ENCODE measurements at regions not wholly inside any gene's neighbourhood (a gene's known extent, or its start where the extent isn't known, plus 50 kb on each side); places are given as distances from the start of the nearest gene placed in this dataset.
A peak's percentile ranks its signal among the peaks of the same experiment; 100 is the strongest.

DNA sequence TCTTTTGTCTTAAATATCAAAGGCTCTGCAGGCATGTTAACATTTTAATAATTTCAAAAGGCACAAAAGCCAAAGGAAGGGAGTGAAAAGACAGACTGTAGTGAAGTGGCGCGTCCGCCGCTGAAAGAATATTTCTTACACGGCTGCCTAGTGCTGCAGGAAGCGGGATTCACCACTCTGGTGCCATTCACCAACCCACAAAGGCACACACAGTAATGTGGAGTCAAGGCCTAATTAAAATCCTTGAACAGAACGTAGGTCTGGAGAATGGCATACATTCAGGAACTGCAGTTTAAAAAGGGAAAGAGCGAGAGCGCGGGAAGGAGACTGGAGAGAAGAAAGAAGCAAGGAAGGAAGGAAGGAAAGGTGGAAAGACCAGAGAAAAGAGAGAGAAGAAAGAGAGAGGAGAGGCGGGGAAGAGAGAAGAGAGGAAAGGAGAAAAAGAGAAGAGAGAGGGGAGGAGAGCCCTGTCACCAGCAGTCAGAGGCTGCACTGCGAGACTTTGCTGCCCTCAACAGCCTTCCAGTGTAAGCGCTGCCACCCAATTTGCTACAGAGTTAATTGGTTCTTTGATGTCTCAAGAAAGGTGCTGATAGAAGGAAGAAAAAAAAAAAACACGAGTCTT lies 554.0 kb downstream of the MDFIC start:
- DNase-seq (ENCODE audit: low read depth, low spot score): peak; percentile 65

DNA sequence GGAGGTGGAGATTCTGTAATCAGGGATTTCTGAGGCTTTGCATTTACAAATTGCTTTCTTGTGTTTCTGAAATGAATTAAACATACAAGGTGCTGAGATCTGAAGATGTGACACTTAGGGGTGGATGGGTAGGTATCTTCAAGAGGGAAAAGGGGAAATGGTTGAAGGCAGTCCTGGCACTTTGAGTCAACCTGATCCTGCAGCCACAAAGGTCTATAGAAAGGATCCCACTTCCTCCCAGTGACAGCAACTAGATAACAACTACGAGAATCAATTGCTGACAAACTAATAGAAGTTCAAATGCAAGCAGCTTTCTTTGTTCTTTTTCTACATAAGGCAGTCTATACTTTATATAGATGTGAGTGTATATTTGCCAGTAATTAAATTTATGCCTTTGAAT lies 553.3 kb downstream of the MDFIC start:
- no peak for DNase-seq (ENCODE audit: low read depth, low spot score)

- no peak for DNase-seq (ENCODE audit: low read depth, low spot score)
These were observed 552.2 kb downstream of the MDFIC start for GRCh38 chr7:115474137-115474536.

DNA sequence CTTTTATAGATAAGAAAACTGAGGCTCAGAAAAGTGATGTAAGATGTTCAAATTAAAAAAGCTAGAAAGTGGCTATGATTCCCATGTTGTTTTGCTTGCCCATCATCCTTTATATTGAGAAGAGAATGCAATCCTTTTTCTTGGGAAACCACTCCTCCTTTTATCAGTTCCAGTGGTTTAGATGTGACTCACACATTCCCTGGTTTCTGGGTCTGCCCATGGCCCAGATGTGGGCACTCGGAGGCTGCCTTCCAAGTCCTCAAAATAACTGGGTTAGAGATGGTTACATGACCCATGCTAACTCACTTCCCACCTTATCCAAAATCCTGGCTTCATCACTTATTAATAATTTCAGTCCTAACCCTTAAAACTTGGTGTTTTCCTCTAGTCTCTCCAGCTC lies 550.0 kb downstream of the MDFIC start:
- DNase-seq (ENCODE audit: low read depth, low spot score): peak; percentile 44

DNA sequence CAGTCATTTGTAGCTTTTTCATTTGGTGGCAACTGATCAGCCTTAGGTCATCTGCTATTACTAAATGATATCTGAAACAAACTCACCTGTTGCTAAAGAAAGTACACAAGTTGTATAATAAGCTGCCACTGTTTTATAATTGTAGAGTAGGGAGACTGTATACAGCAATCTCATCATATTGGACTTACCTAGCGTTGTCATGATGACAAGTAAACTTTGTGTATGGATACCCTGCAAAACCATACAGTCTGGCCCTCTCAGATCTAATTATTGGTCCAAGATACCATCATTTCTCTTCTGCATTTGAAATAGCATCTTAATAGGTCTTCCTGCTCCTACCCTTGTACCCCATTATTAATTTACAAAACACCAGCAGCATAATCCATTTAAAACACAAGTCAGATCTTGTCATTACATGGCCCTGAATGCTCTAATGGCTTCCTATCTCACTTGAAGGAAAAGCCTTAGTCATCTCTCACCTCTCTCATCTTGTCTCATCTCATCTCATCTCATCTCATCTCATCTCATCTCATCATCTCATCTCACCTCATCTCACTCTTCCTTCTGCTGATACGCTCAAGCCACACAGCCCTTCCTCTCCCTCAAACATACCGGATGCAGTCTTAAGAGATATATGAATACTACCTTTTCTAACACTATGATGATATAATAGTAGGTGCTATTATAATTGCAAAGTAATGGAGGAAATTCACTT lies 540.6 kb downstream of the MDFIC start:
- no peak for DNase-seq (ENCODE audit: low read depth, low spot score)

DNA sequence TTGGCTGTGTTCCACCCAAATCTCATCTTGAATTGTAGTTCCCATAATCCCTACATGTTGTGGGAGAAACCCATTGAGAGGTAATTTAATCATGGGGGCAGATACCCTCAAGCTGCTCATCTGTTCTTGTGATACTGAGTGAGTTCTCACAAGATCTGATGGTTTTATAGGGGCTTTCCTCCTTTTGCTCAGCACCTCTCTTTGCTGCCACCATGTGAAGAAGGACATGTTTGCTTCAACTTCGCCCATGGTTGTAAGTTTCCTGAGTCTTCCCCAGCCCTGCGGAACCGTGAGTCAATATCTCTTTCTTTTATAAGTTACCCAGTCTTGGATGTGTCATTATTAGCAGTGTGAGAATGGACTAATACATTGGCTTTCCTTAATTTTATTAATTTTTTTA lies 527.8 kb downstream of the MDFIC start:
- no peak for DNase-seq (ENCODE audit: low read depth, low spot score)

GRCh38 chr7:115447495-115447894 lies 525.6 kb downstream of the MDFIC start:
- no peak for DNase-seq (ENCODE audit: low read depth, low spot score)

- no peak for DNase-seq (ENCODE audit: low read depth, low spot score)
These were observed 519.1 kb downstream of the MDFIC start for GRCh38 chr7:115441033-115441432.

GRCh38 chr7:115435178-115435577 lies 513.3 kb downstream of the MDFIC start:
- no peak for DNase-seq (ENCODE audit: low read depth, low spot score)

DNA sequence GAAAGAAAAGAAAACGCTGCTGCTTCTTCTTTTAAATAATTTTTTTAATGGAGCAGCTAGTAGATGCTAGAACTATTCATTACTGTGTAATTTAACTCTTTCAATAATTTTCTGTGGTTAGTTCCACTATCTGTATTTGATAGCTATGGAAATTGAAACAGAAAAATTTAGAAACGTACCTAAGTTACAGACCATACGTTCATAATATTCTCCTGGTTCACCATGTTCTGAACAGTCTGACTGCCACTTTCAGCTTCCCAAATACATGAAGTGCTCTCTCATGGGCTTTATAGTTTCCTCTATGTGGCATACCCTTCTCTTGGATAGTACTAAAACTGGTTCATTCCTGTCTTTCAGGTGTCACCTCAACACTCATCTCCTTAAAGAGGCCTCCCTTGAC lies 508.0 kb downstream of the MDFIC start:
- DNase-seq (ENCODE audit: low read depth, low spot score): no peak

GRCh38 chr7:115417662-115418061 lies 495.8 kb downstream of the MDFIC start:
- no peak for DNase-seq (ENCODE audit: low read depth, low spot score)

DNA sequence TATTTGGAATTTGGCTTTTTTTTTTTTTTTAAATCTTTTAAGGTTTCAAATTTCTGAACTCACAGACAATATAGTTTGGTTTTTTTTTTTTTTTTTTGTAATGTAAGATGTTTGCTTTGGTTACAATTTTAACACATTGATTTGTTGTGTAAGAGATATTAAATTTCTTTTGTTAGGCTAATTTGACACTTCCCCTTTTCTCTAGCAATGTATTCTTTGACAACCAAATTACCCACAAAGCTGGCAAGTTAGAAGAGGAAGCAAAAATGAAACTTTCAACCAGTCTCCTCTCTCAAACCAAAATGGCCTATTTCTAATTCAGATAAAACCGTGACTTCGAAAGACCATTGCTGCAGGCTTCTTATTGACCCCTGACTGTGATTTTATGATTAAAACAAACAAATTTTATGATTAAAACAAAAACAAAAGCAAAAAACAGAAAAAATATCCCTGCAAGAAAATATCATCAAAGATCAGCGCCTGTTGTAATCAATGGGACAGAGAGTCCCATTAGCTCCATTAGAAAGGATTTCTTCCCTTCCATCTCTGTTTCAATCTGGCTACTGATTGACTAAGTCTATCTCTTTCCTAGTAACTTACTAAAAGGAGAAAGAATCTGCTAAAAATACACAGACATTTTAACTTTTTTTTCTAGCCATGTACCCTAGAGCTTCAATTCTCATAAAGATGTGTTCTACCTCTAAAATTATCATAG lies 489.2 kb downstream of the MDFIC start:
- DNase-seq (ENCODE audit: low read depth, low spot score): no peak

- no peak for DNase-seq (ENCODE audit: low read depth, low spot score)
These were observed 488.5 kb downstream of the MDFIC start for GRCh38 chr7:115410434-115410820.

DNA sequence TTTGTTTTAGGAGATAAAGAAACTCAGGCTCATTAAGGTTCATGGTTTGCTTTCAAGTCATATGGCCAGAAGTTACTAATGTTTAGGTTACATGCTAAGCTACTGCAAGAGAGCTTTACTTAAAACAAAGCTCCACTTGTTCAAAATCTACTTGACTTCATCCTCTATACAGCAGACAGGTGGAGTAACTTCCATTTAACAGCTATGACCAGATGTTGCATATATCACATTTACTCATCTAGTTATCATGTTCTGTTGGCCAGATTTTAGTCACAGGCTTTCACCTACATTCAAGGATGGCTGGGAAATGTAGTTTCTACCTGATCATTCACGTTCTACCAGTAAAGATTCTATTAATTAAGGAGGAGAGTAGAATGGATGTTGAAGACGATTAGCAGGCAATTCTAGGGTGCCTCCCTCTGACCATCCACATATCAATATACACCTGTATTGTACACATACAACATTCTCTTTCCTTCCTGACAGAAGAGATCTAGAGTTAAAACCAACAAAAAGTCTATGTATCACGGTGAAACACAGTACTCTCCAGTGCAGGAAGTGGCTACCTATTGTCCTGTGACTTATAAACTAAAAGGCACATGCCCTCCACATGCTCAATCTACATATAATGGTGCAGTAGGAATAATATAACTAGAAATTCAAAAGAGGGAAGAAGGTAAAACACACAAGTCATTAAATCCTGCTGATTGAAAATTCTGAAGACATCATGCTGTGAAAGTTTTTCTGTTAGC lies 488.0 kb downstream of the MDFIC start:
- DNase-seq (ENCODE audit: low read depth, low spot score): no peak

- no peak for DNase-seq (ENCODE audit: low read depth, low spot score)
These were observed 484.3 kb downstream of the MDFIC start for GRCh38 chr7:115406219-115406618.

DNA sequence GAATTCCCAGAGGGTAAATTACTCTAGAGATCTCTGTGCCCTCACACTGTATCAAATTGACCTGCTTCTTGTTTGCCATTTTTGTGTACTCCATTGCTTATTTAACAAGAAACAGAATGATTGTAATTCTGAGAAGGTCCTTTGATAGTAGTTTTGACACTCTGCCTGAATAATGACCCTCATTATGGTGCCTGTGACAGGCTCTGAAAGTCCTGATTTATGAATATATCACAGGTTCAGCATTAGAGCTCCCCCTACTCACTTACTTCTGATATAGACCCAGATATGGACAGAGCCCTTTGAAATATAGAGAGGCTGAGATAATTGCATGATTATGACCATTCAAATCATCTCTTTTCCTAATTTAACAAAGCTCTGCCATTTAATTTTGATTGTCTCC lies 465.2 kb downstream of the MDFIC start:
- DNase-seq (ENCODE audit: low read depth, low spot score): no peak

- DNase-seq (ENCODE audit: low read depth, low spot score): no peak
These were observed 457.4 kb downstream of the MDFIC start for GRCh38 chr7:115379321-115379720.

GRCh38 chr7:115368998-115369397 lies 447.1 kb downstream of the MDFIC start:
- DNase-seq (ENCODE audit: low read depth, low spot score): no peak

- no peak for DNase-seq (ENCODE audit: low read depth, low spot score)
These were observed 442.0 kb downstream of the MDFIC start for GRCh38 chr7:115363916-115364315.

DNA sequence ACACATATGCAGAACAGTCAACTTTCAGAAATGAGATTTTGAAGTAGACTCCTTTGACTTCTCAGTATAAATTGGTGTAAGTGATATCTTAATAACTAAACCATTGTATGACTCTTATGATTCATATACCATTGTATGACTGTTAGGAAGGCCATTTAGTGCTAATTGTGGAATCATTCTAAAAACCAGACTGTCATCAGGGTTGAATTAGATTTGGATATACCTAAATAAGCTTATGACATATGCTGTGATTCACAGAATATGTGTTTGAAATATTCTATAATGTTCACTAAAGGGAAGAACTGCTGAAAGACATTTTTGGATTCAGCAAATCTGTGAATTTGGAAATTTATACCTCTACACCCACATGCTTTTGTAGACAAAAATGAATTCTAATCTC lies 438.1 kb downstream of the MDFIC start:
- DNase-seq (ENCODE audit: low read depth, low spot score): no peak

DNA sequence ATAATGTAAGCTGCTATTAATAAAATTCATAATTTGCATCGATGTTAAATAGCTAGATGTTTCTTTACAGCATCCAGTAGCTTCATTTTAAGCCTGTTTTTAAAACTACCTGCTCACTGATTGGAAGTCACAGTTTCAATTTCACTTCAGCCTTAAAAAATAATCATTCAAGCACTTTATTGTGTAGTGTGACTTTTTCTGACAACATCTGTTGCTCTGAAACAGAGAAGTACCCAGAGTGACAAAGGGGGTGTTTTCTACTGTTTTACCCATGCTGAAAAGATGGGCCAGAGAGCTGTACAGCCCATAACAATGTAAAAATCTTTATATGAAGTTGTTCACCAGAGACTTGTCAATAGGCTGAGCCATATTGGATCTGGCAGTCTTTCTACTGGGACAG lies 437.2 kb downstream of the MDFIC start:
- no peak for DNase-seq (ENCODE audit: low read depth, low spot score)

- DNase-seq (ENCODE audit: low read depth, low spot score): no peak
These were observed 435.8 kb downstream of the MDFIC start for GRCh38 chr7:115357703-115357999.

Data from astrocyte of the hippocampus (primary cell).